ENCODE measurements at regions not wholly inside any gene's neighbourhood (a gene's known extent, or its start where the extent isn't known, plus 50 kb on each side); places are given as distances from the start of the nearest gene placed in this dataset.

DNA sequence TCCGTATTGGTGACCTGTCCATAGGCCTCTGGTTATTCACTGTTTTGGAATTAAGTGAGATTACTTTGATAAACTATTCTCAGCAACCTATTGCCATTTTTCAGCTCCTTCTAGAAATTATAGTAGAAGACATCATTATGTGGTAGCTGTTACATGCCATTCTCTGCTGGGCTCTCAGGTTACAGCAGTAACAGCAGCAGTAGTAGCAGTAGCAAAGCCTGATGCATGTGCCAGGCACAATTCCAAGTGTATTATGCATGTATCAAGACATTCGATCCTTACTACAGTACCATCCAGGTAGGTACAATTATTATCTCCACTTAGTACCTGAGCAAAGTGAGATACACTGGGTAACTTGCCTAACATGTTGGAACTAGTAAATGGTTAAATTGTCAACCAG, 74.3 kb downstream of the RPS12 start:
- Histone ChIP-seq H3K27ac (replicated peaks) (no peak overlapping the region), H3K27me3 (ENCODE audit: insufficient read depth, poor library complexity, severe bottlenecking) (no peaks in the 10 kb centered on the region), H3K4me3 (replicated peaks; ENCODE audit: insufficient read depth, low read length) (no peak overlapping the region)
- TF ChIP-seq SPI1 (IDR thresholded peaks at IDR 0.05; ENCODE audit: borderline replicate concordance, low read depth): no peak
- TF ChIP-seq, protein P1, sequence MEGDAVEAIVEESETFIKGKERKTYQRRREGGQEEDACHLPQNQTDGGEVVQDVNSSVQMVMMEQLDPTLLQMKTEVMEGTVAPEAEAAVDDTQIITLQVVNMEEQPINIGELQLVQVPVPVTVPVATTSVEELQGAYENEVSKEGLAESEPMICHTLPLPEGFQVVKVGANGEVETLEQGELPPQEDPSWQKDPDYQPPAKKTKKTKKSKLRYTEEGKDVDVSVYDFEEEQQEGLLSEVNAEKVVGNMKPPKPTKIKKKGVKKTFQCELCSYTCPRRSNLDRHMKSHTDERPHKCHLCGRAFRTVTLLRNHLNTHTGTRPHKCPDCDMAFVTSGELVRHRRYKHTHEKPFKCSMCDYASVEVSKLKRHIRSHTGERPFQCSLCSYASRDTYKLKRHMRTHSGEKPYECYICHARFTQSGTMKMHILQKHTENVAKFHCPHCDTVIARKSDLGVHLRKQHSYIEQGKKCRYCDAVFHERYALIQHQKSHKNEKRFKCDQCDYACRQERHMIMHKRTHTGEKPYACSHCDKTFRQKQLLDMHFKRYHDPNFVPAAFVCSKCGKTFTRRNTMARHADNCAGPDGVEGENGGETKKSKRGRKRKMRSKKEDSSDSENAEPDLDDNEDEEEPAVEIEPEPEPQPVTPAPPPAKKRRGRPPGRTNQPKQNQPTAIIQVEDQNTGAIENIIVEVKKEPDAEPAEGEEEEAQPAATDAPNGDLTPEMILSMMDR (IDR thresholded peaks at IDR 0.05; ENCODE audit: insufficient read depth, low read length): no peak
- TF ChIP-seq, protein P2, sequence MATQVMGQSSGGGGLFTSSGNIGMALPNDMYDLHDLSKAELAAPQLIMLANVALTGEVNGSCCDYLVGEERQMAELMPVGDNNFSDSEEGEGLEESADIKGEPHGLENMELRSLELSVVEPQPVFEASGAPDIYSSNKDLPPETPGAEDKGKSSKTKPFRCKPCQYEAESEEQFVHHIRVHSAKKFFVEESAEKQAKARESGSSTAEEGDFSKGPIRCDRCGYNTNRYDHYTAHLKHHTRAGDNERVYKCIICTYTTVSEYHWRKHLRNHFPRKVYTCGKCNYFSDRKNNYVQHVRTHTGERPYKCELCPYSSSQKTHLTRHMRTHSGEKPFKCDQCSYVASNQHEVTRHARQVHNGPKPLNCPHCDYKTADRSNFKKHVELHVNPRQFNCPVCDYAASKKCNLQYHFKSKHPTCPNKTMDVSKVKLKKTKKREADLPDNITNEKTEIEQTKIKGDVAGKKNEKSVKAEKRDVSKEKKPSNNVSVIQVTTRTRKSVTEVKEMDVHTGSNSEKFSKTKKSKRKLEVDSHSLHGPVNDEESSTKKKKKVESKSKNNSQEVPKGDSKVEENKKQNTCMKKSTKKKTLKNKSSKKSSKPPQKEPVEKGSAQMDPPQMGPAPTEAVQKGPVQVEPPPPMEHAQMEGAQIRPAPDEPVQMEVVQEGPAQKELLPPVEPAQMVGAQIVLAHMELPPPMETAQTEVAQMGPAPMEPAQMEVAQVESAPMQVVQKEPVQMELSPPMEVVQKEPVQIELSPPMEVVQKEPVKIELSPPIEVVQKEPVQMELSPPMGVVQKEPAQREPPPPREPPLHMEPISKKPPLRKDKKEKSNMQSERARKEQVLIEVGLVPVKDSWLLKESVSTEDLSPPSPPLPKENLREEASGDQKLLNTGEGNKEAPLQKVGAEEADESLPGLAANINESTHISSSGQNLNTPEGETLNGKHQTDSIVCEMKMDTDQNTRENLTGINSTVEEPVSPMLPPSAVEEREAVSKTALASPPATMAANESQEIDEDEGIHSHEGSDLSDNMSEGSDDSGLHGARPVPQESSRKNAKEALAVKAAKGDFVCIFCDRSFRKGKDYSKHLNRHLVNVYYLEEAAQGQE (IDR thresholded peaks at IDR 0.05; ENCODE audit: insufficient replicate concordance, low read depth): no peak
- no peak for TF ChIP-seq GABPA (IDR thresholded peaks at IDR 0.05; ENCODE audit: low read depth)
- no peak for TF ChIP-seq POLR2AphosphoS5 (IDR thresholded peaks at IDR 0.05; ENCODE audit: low read depth)
- DNase-seq (ENCODE audit: low read depth in 1 of 2, low spot score in 1 of 2): no peak

DNA sequence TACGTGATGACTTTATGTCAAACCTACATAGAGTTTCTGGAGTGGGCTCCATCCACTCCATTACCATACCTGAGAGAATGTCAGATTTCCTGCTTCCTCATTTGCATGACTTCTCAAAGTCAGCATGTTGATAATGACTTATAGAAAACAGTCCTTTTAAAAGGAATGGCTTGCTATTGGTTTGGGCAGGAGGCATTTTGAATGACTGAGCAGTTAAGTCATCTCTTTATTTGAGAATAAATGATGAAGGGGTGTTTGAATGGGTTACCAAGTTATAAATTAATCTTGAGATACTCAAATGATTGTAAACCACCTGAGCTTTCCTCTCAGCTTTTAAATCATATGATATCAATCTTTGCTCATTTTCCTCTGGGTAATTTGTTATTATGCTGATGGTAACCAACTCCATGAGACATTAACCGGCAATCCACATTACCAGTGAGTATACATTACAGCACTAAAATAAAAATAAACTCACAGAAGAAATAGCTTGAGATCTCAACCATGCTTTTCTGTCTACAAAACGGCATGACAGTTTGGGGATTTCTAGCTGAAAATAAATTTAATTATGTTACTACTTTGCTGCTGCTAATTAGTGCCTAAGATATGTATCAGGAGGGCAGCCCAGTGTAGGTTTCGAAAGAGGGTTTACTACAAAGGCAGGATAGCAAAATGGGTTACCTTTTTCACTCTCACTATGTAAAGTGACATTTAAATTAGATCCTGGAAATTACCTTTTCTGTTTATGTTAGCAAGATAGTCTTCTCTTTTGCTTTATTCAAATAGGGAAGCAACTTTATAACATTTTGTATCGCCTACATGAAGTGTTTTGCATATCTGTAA, 78.8 kb downstream of the RPS12 start:
- no peak overlapping the region for H3K27ac ChIP-seq (replicated peaks)
- H3K4me3 ChIP-seq (replicated peaks; ENCODE audit: insufficient read depth, low read length): no peak overlapping the region
- H3K27me3 ChIP-seq (ENCODE audit: insufficient read depth, poor library complexity, severe bottlenecking): no peaks in the 10 kb centered on the region
- no peak for DNase-seq (ENCODE audit: low read depth in 1 of 2, low spot score in 1 of 2)
- TF ChIP-seq, protein P1 (IDR thresholded peaks at IDR 0.05; ENCODE audit: insufficient read depth, low read length): no peak
- TF ChIP-seq, protein P2 (IDR thresholded peaks at IDR 0.05; ENCODE audit: insufficient replicate concordance, low read depth): no peak
- TF ChIP-seq GABPA (IDR thresholded peaks at IDR 0.05; ENCODE audit: low read depth) (no peak), POLR2AphosphoS5 (IDR thresholded peaks at IDR 0.05; ENCODE audit: low read depth) (no peak), SPI1 (IDR thresholded peaks at IDR 0.05; ENCODE audit: borderline replicate concordance, low read depth) (no peak)

DNA sequence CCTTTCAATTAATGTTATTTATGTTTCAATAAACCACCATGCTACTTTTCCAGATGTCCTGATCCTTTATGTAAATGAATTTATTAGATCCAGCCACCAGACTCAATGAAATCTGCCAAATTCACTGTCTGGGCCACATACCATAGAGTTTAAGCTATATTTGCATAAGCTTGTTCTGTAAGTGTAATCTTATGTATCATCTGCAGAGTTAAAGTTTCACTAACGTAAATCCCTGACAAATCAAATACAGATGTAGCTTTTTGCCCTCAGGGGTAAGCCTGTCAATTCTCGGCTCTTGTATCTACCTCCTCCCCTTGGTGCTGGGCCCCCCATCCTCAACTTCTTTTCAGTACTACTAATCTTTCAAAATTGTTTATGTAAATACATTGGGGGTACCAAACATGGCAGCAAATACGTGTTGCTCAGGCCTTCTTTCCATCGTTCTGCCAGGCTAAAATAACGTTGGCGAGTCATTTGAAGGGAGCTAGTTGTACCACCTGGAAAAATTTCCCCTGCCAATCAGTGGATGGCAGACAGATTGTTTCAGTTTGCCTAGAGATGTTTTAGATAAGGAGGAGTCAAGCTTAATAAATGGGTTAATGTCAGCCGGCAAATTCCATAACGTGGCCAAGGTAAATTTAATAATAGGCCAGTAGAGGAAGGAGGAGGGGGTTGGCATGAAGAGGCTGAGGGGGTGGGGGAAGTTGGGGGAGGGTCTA, 79.6 kb downstream of the RPS12 start:
- Histone ChIP-seq H3K4me3 (replicated peaks; ENCODE audit: insufficient read depth, low read length) (no peak overlapping the region), H3K27me3 (ENCODE audit: insufficient read depth, poor library complexity, severe bottlenecking) (no peaks in the 10 kb centered on the region), H3K27ac (replicated peaks) (no peak overlapping the region)
- TF ChIP-seq SPI1 (IDR thresholded peaks at IDR 0.05; ENCODE audit: borderline replicate concordance, low read depth) (no peak), GABPA (IDR thresholded peaks at IDR 0.05; ENCODE audit: low read depth) (no peak), POLR2AphosphoS5 (IDR thresholded peaks at IDR 0.05; ENCODE audit: low read depth) (no peak)
- TF ChIP-seq, protein P1 (IDR thresholded peaks at IDR 0.05; ENCODE audit: insufficient read depth, low read length): no peak
- TF ChIP-seq, protein P2 (IDR thresholded peaks at IDR 0.05; ENCODE audit: insufficient replicate concordance, low read depth): no peak
- DNase-seq (ENCODE audit: low read depth in 1 of 2, low spot score in 1 of 2): no peak

Data from HL-60 (cell line).